ENCODE measurements at regions not wholly inside any gene's neighbourhood (a gene's known extent, or its start where the extent isn't known, plus 50 kb on each side); places are given as distances from the start of the nearest gene placed in this dataset.

GRCh38 chr4:165560941-165561340, 182.1 kb downstream of the CPE start:
- TF ChIP-seq CTCF (IDR thresholded peaks at IDR 0.05) (no peak), POLR2A (IDR thresholded peaks at IDR 0.05; ENCODE audit: low read depth) (no peak), EP300 (IDR thresholded peaks at IDR 0.05) (no peak), POLR2AphosphoS5 (IDR thresholded peaks at IDR 0.05) (no peak)
